ENCODE measurements at regions not wholly inside any gene's neighbourhood (a gene's known extent, or its start where the extent isn't known, plus 50 kb on each side); places are given as distances from the start of the nearest gene placed in this dataset.

DNA sequence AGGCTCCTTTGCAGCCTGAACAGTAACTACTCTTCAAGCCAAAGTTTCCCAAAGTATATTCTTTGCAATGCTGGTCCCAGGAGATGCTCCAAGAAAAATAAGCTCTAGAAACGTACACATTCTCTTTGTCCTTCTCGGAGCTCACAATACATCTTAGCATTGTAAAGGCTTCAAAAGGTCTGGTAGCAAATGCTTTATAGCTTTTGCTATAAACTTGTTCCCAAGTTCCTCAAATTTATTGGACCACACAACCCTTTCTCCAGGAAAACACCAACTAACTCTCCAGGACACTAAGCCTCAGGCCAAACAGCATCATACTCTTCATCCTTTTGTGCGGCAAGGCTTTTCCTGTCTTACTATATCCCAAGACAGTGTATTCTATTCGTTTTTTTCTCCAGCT is 455.6 kb upstream of the PROK2 start:
- H3K4me1 ChIP-seq (ENCODE audit: control insufficient read depth in 1 of 2, insufficient read depth in 2 of 2, low read length in 2 of 2): peaks cover 0 to 22% of the 10 kb centered on the region in 2 donors
- H3K27me3 ChIP-seq (ENCODE audit: low read depth, low read length): no peaks in the 10 kb centered on the region
- H3K36me3 ChIP-seq (ENCODE audit: control insufficient read depth in 1 of 2, insufficient read depth in 2 of 2, low read length in 2 of 2): no peaks in the 10 kb centered on the region
- H3K27ac ChIP-seq (ENCODE audit: low read length): no peak overlapping the region
- H3K4me3 ChIP-seq (ENCODE audit: low read depth in 1 of 2, low read length in 2 of 2): no peak overlapping the region
- no peaks in the 10 kb centered on the region for H3K9me3 ChIP-seq (ENCODE audit: control insufficient read depth in 1 of 2, low read length in 2 of 2)

- no peaks in the 10 kb centered on the region for H3K9me3 ChIP-seq (ENCODE audit: control insufficient read depth in 1 of 2, low read length in 2 of 2)
- no peak overlapping the region for H3K27ac ChIP-seq (ENCODE audit: low read length)
- no peaks in the 10 kb centered on the region for H3K27me3 ChIP-seq (ENCODE audit: low read depth, low read length)
Observed at GRCh38 chr3:72238801-72239200, 453.9 kb upstream of the PROK2 start.

GRCh38 chr3:72238010-72238691 is 453.2 kb upstream of the PROK2 start:
- H3K27ac ChIP-seq (ENCODE audit: low read length): no peak overlapping the region

More at GRCh38 chr3:72238801-72239200, 453.9 kb upstream of the PROK2 start:
- Histone ChIP-seq H3K4me3 (ENCODE audit: low read depth in 1 of 2, low read length in 2 of 2) (no peak overlapping the region), H3K36me3 (ENCODE audit: control insufficient read depth in 1 of 2, insufficient read depth in 2 of 2, low read length in 2 of 2) (no peaks in the 10 kb centered on the region), H3K4me1 (ENCODE audit: control insufficient read depth in 1 of 2, insufficient read depth in 2 of 2, low read length in 2 of 2) (peaks cover 4 to 15% of the 10 kb centered on the region in 2 donors)

GRCh38 chr3:72237679-72238009 is 452.7 kb upstream of the PROK2 start:
- Histone ChIP-seq H3K27me3 (ENCODE audit: low read depth, low read length) (no peaks in the 10 kb centered on the region), H3K27ac (ENCODE audit: low read length) (no peak overlapping the region), H3K9me3 (ENCODE audit: control insufficient read depth in 1 of 2, low read length in 2 of 2) (no peaks in the 10 kb centered on the region), H3K4me1 (ENCODE audit: control insufficient read depth in 1 of 2, insufficient read depth in 2 of 2, low read length in 2 of 2) (peaks cover 4 to 17% of the 10 kb centered on the region in 2 donors), H3K36me3 (ENCODE audit: control insufficient read depth in 1 of 2, insufficient read depth in 2 of 2, low read length in 2 of 2) (no peaks in the 10 kb centered on the region), H3K4me3 (ENCODE audit: low read depth in 1 of 2, low read length in 2 of 2) (no peak overlapping the region)

More at GRCh38 chr3:72238010-72238691, 453.2 kb upstream of the PROK2 start:
- Histone ChIP-seq H3K4me3 (ENCODE audit: low read depth in 1 of 2, low read length in 2 of 2) (no peak overlapping the region), H3K27me3 (ENCODE audit: low read depth, low read length) (no peaks in the 10 kb centered on the region), H3K36me3 (ENCODE audit: control insufficient read depth in 1 of 2, insufficient read depth in 2 of 2, low read length in 2 of 2) (no peaks in the 10 kb centered on the region), H3K9me3 (ENCODE audit: control insufficient read depth in 1 of 2, low read length in 2 of 2) (no peaks in the 10 kb centered on the region), H3K4me1 (ENCODE audit: control insufficient read depth in 1 of 2, insufficient read depth in 2 of 2, low read length in 2 of 2) (peaks cover 4 to 17% of the 10 kb centered on the region in 2 donors)

DNA sequence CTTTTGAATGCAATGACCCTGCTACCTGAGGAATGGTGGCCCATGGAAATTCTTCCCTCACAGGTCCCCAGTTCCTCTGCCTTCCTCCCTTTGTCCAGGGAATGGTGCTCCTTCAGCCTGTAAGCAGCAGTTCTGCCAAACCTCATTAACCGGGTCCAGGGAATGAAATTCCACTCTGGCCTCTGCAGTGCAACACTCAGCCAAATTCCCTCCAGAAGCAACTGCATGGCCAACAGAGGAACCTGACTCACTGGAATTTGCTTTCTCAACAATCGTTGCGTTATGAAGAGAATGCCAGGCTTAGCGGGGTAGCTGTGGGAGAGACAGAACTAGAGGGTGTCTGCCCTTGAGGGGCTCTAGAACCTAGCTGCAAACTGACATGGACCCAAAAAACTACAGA is 449.4 kb upstream of the PROK2 start:
- Histone ChIP-seq H3K4me3 (ENCODE audit: low read depth in 1 of 2, low read length in 2 of 2) (no peak overlapping the region), H3K27me3 (ENCODE audit: low read depth, low read length) (no peaks in the 10 kb centered on the region), H3K9me3 (ENCODE audit: control insufficient read depth in 1 of 2, low read length in 2 of 2) (no peaks in the 10 kb centered on the region), H3K27ac (ENCODE audit: low read length) (no peak overlapping the region), H3K36me3 (ENCODE audit: control insufficient read depth in 1 of 2, insufficient read depth in 2 of 2, low read length in 2 of 2) (no peaks in the 10 kb centered on the region), H3K4me1 (ENCODE audit: control insufficient read depth in 1 of 2, insufficient read depth in 2 of 2, low read length in 2 of 2) (peaks cover 4 to 17% of the 10 kb centered on the region in 2 donors)

DNA sequence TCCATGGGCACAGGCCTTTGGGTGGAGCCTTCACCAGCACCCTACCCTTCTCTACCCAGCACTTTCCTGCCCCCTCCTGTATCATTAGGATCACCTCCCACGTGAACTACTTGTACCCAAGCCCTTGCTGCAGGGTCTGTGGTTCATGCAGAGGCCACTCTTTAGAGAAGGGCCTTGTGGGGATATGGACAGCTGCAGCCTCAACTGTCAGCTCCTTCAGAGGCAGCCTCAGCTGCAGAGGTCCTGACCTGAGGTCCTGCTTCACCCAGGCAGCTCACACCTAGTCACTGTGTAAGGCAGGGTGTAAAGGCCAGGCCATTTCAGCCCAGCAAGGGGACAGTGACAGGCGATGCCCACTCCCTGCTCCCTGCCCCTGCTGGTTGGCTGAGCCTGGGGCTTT is 448.6 kb upstream of the PROK2 start:
- H3K4me3 ChIP-seq (ENCODE audit: low read depth in 1 of 2, low read length in 2 of 2): no peak overlapping the region
- H3K27me3 ChIP-seq (ENCODE audit: low read depth, low read length): no peaks in the 10 kb centered on the region
- no peaks in the 10 kb centered on the region for H3K36me3 ChIP-seq (ENCODE audit: control insufficient read depth in 1 of 2, insufficient read depth in 2 of 2, low read length in 2 of 2)
- H3K27ac ChIP-seq (ENCODE audit: low read length): no peak overlapping the region
- no peaks in the 10 kb centered on the region for H3K9me3 ChIP-seq (ENCODE audit: control insufficient read depth in 1 of 2, low read length in 2 of 2)
- H3K4me1 ChIP-seq (ENCODE audit: control insufficient read depth in 1 of 2, insufficient read depth in 2 of 2, low read length in 2 of 2): peaks cover 4 to 17% of the 10 kb centered on the region in 2 donors

DNA sequence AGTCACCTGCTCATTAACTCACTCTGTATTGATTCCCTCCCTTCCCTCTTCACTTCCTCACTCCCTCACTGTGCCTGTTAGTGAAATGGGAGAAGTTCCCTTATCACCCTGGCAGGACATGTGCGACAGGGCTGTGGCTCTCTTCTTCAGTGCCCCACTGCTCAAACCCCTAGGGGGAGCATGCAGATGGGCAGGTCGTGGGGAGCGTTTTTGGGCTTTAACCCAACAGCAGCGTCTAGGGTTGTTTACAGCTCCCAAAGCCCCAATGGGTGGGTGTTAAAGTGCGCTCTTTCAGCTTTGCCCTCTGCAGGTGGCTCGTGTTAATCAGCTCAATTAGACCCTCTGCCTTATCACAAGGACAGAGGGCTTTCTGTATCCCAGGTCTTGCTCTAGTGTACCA is 447.8 kb upstream of the PROK2 start:
- Histone ChIP-seq H3K4me3 (ENCODE audit: low read depth in 1 of 2, low read length in 2 of 2) (no peak overlapping the region), H3K4me1 (ENCODE audit: control insufficient read depth in 1 of 2, insufficient read depth in 2 of 2, low read length in 2 of 2) (peaks cover 4 to 10% of the 10 kb centered on the region in 2 donors), H3K9me3 (ENCODE audit: control insufficient read depth in 1 of 2, low read length in 2 of 2) (no peaks in the 10 kb centered on the region)

DNA sequence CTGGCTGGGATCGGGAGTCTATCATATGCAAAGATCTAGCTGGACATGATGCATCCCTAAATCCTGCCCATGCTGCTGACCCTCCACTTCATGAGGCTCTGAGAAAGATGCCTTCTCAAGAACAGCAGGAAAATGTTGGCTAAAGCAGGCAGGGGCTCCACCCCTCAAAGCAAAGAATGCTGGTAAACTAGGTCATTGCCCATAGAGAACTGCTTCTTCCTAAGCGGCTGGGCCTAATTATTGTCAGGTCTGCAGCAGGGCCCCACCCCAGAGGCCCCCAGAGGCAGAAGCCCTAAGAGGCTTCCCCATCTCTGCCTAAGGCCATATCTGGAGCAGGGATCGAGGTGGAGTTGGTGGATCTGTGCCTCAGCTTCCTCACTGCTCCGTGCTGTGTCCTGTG is 447.4 kb upstream of the PROK2 start:
- Histone ChIP-seq H3K27ac (ENCODE audit: low read length) (no peak overlapping the region), H3K4me1 (ENCODE audit: control insufficient read depth in 1 of 2, insufficient read depth in 2 of 2, low read length in 2 of 2) (peaks cover 4 to 10% of the 10 kb centered on the region in 2 donors), H3K4me3 (ENCODE audit: low read depth in 1 of 2, low read length in 2 of 2) (no peak overlapping the region)

More for the DNA sequence above, 447.8 kb upstream of the PROK2 start:
- no peaks in the 10 kb centered on the region for H3K27me3 ChIP-seq (ENCODE audit: low read depth, low read length)
- no peak overlapping the region for H3K27ac ChIP-seq (ENCODE audit: low read length)
- no peaks in the 10 kb centered on the region for H3K36me3 ChIP-seq (ENCODE audit: control insufficient read depth in 1 of 2, insufficient read depth in 2 of 2, low read length in 2 of 2)

DNA sequence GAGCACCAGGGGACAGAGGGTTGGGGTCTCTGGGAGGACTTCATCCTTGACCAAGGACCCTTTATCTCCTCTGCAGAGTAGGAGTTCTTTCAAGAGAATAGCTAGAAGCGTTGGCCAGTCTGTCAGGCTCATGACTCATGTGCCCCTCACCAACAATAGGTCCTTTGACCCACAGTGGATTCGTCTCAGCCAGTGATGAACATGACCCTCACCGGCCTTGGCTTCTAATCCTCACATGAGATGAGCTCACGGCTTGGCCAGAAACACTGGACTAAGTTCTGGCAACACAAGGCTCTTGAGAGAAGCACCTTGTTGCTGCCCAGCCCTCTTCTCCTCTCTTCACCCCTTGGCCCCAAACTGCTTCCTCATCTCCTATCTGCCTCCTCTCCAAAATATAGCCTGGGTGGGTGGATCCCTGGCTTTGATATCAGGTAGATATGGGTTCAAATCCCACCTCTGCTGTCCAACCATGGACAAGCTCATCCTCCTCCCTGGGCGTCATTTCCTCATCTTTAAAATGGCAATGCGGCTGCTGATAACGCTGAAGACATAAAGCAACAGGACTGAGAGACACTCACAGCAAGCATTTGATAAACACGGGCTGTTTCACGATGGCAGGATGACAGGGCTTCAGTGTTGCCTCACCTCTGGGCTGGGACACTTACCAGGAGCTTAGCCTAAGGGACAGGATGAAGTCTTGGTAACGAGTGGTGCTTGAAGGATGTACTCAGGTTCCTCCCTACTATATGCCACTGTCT is 446.7 kb upstream of the PROK2 start:
- Histone ChIP-seq H3K4me1 (ENCODE audit: control insufficient read depth in 1 of 2, insufficient read depth in 2 of 2, low read length in 2 of 2) (peaks cover 4 to 10% of the 10 kb centered on the region in 2 donors), H3K27ac (ENCODE audit: low read length) (no peak overlapping the region), H3K9me3 (ENCODE audit: control insufficient read depth in 1 of 2, low read length in 2 of 2) (no peaks in the 10 kb centered on the region), H3K4me3 (ENCODE audit: low read depth in 1 of 2, low read length in 2 of 2) (no peak overlapping the region), H3K27me3 (ENCODE audit: low read depth, low read length) (no peaks in the 10 kb centered on the region), H3K36me3 (ENCODE audit: control insufficient read depth in 1 of 2, insufficient read depth in 2 of 2, low read length in 2 of 2) (no peaks in the 10 kb centered on the region)

More for the DNA sequence above, 447.4 kb upstream of the PROK2 start:
- no peaks in the 10 kb centered on the region for H3K9me3 ChIP-seq (ENCODE audit: control insufficient read depth in 1 of 2, low read length in 2 of 2)
- no peaks in the 10 kb centered on the region for H3K36me3 ChIP-seq (ENCODE audit: control insufficient read depth in 1 of 2, insufficient read depth in 2 of 2, low read length in 2 of 2)
- H3K27me3 ChIP-seq (ENCODE audit: low read depth, low read length): no peaks in the 10 kb centered on the region

DNA sequence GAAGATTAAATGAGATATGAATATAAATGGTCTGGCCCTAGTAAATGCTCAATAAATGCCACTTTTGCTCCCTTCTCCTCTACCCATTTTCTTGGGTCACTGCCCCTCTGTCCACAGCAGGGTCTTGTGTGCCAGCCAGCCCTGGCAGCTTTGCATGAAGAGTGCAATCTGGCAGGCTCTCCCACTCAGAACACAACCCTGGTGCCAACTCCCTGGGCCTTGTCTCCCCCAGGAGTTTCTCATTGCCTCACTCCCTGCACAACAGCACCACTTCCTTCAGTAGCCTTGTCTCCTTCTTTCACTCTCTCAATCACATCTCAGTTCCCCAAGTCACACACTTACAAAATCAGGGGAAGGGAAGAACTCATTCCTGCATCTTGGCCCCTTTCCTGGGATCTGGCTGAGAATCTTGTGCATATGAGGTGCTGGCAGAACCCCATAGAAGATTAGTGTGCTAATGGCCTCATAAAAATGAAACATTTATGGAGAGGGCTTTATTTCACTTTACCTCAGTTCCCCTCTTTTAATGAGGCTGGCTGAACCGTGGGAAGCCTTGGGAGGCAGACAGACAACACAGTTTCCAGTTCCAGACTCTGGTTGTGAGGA is 445.9 kb upstream of the PROK2 start:
- no peaks in the 10 kb centered on the region for H3K27me3 ChIP-seq (ENCODE audit: low read depth, low read length)
- H3K36me3 ChIP-seq (ENCODE audit: control insufficient read depth in 1 of 2, insufficient read depth in 2 of 2, low read length in 2 of 2): no peaks in the 10 kb centered on the region
- no peak overlapping the region for H3K27ac ChIP-seq (ENCODE audit: low read length)
- H3K9me3 ChIP-seq (ENCODE audit: control insufficient read depth in 1 of 2, low read length in 2 of 2): peaks cover 0 to 4% of the 10 kb centered on the region in 2 donors
- peaks cover 4 to 10% of the 10 kb centered on the region in 2 donors for H3K4me1 ChIP-seq (ENCODE audit: control insufficient read depth in 1 of 2, insufficient read depth in 2 of 2, low read length in 2 of 2)
- H3K4me3 ChIP-seq (ENCODE audit: low read depth in 1 of 2, low read length in 2 of 2): no peak overlapping the region

- Histone ChIP-seq H3K4me3 (ENCODE audit: low read depth in 1 of 2, low read length in 2 of 2) (no peak overlapping the region), H3K36me3 (ENCODE audit: control insufficient read depth in 1 of 2, insufficient read depth in 2 of 2, low read length in 2 of 2) (no peaks in the 10 kb centered on the region), H3K27me3 (ENCODE audit: low read depth, low read length) (no peaks in the 10 kb centered on the region), H3K27ac (ENCODE audit: low read length) (no peak overlapping the region), H3K4me1 (ENCODE audit: control insufficient read depth in 1 of 2, insufficient read depth in 2 of 2, low read length in 2 of 2) (peaks cover 4 to 10% of the 10 kb centered on the region in 2 donors), H3K9me3 (ENCODE audit: control insufficient read depth in 1 of 2, low read length in 2 of 2) (peaks cover 6 to 12% of the 10 kb centered on the region in 2 donors)
Observed at GRCh38 chr3:72229952-72230351, 445.0 kb upstream of the PROK2 start.
